ENCODE measurements at regions not wholly inside any gene's neighbourhood (a gene's known extent, or its start where the extent isn't known, plus 50 kb on each side); places are given as distances from the start of the nearest gene placed in this dataset.

DNA sequence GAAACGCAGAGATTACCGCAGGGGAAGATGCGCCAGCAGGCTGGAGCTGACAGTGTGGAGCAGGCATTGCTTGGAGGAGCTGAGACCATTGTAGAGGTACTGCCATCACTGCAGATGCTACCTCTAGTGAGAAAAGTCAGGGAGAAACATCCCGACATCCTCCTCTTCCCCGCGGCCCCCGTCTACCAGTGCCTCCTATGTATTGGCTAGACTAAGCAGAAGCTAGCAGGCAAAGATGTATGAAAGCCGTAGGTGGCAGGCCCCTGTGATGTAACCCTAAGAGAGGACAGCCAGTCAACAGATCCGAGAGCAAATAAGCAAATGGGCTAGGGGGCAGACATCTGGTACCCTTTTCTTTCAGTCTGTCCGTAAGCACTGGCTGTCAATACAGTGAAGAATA lies 115.5 kb upstream of the ACTBL2 start:
- Histone ChIP-seq H3K9me3 (no peaks in the 10 kb centered on the region), H3K27ac (no peak overlapping the region), H3K36me3 (no peaks in the 10 kb centered on the region), H3K4me1 (no peaks in the 10 kb centered on the region), H3K27me3 (no peaks in the 10 kb centered on the region), H3K4me3 (no peak overlapping the region)
- 93 to 96% methylated on average over 10 of the region's 10 CpGs for WGBS, 2 donors
- no peak for ATAC-seq (ENCODE audit: low FRiP score in 2 of 2)
- TF ChIP-seq, protein P1, sequence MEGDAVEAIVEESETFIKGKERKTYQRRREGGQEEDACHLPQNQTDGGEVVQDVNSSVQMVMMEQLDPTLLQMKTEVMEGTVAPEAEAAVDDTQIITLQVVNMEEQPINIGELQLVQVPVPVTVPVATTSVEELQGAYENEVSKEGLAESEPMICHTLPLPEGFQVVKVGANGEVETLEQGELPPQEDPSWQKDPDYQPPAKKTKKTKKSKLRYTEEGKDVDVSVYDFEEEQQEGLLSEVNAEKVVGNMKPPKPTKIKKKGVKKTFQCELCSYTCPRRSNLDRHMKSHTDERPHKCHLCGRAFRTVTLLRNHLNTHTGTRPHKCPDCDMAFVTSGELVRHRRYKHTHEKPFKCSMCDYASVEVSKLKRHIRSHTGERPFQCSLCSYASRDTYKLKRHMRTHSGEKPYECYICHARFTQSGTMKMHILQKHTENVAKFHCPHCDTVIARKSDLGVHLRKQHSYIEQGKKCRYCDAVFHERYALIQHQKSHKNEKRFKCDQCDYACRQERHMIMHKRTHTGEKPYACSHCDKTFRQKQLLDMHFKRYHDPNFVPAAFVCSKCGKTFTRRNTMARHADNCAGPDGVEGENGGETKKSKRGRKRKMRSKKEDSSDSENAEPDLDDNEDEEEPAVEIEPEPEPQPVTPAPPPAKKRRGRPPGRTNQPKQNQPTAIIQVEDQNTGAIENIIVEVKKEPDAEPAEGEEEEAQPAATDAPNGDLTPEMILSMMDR (IDR thresholded peaks at IDR 0.05), result no peak
- no peak for TF ChIP-seq POLR2AphosphoS5 (IDR thresholded peaks at IDR 0.05)
- TF ChIP-seq POLR2A (IDR thresholded peaks at IDR 0.05), result no peak
- TF ChIP-seq EP300 (IDR thresholded peaks at IDR 0.05), result no peak
- DNase-seq, result no peak

DNA sequence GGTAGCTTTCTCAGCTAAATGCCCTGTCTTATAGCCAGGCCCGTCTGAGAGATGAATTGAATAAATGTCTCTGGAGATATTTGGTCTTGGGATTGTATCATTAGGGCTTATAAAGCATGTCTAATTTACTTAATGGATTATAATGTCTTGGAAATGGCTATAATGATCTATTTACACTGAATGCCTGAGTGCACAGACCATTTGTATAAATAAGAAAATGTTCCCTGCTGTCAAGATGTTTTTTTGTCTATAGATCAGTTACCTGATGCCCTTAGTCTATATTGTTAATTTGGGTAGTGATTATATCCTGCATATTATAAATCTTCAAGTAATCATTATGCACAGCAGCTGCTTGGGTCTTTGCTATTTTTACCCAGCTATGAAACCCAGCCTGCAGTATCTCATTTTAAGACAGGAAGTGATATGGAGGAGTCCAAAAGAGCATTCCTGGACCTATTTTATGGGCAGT lies 112.9 kb upstream of the ACTBL2 start:
- H3K4me1 ChIP-seq, result no peaks in the 10 kb centered on the region
- no peak for DNase-seq
- TF ChIP-seq POLR2A (IDR thresholded peaks at IDR 0.05) (no peak), EP300 (IDR thresholded peaks at IDR 0.05) (no peak), POLR2AphosphoS5 (IDR thresholded peaks at IDR 0.05) (no peak)
- TF ChIP-seq, protein P1 (IDR thresholded peaks at IDR 0.05), result no peak
- no peak for ATAC-seq (ENCODE audit: low FRiP score in 2 of 2)
- no peaks in the 10 kb centered on the region for H3K27me3 ChIP-seq
- 79 to 96% methylated on average over 1 of the region's 1 CpG for WGBS, 2 donors
- H3K9me3 ChIP-seq, result no peaks in the 10 kb centered on the region
- H3K36me3 ChIP-seq, result no peaks in the 10 kb centered on the region
- H3K4me3 ChIP-seq, result no peak overlapping the region
- H3K27ac ChIP-seq, result no peak overlapping the region

DNA sequence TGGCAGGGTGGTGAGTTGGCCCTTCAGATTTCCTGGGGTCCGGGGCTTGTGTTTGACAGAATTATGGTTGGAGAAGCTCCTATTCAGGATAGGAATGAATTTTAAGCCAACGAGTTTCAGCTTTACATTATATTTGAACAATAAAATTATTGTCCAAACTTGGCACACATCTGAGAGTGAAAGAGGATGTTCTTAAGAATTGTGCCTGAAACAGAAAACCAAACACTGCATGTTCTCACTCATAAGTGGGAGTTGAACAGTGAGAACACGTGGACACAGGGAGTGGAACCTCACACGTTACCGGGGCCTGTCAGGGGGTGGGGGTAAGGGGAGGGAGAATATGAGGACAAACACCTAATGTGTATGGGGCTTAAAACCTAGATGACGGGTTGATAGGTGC lies 111.8 kb upstream of the ACTBL2 start:
- H3K27ac ChIP-seq, result no peak overlapping the region
- ATAC-seq (ENCODE audit: low FRiP score in 2 of 2) (no peak), DNase-seq (no peak)
- no peak for TF ChIP-seq POLR2A (IDR thresholded peaks at IDR 0.05)
- no peak for TF ChIP-seq POLR2AphosphoS5 (IDR thresholded peaks at IDR 0.05)
- no peak for TF ChIP-seq EP300 (IDR thresholded peaks at IDR 0.05)
- TF ChIP-seq, protein P1 (IDR thresholded peaks at IDR 0.05), result no peak
- H3K4me1 ChIP-seq, result no peaks in the 10 kb centered on the region
- no peaks in the 10 kb centered on the region for H3K27me3 ChIP-seq
- WGBS, 2 donors, result 63 to 67% methylated on average over 6 of the region's 6 CpGs
- H3K9me3 ChIP-seq, result no peaks in the 10 kb centered on the region
- no peak overlapping the region for H3K4me3 ChIP-seq
- no peaks in the 10 kb centered on the region for H3K36me3 ChIP-seq

DNA sequence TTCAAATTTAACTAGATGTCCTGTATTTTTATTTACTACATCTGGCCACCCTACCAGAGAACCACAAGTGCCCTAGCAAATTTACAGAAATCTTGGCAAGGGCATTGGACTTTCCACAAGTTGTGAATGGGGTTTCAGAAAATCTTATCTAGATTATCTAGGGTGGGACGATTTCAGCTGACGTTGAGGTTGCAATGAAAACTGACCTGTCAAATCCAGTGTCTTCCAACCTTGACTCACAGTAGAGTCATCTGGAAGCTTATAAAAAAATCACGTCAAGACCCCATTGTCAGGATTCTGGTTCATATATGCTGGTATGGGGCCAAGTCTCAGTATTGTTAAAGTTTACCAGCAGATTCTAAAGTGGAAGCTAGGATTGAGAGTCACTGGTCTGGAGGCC lies 109.6 kb upstream of the ACTBL2 start:
- no peaks in the 10 kb centered on the region for H3K36me3 ChIP-seq
- WGBS, 2 donors, result 92 to 96% methylated on average over 3 of the region's 3 CpGs
- H3K4me3 ChIP-seq, result no peak overlapping the region
- H3K27me3 ChIP-seq, result no peaks in the 10 kb centered on the region
- no peak for ATAC-seq (ENCODE audit: low FRiP score in 2 of 2)
- H3K9me3 ChIP-seq, result no peaks in the 10 kb centered on the region
- H3K4me1 ChIP-seq, result no peaks in the 10 kb centered on the region
- DNase-seq, result no peak
- TF ChIP-seq POLR2AphosphoS5 (IDR thresholded peaks at IDR 0.05), result no peak
- TF ChIP-seq POLR2A (IDR thresholded peaks at IDR 0.05), result no peak
- TF ChIP-seq, protein P1 (IDR thresholded peaks at IDR 0.05), result no peak
- H3K27ac ChIP-seq, result no peak overlapping the region

DNA sequence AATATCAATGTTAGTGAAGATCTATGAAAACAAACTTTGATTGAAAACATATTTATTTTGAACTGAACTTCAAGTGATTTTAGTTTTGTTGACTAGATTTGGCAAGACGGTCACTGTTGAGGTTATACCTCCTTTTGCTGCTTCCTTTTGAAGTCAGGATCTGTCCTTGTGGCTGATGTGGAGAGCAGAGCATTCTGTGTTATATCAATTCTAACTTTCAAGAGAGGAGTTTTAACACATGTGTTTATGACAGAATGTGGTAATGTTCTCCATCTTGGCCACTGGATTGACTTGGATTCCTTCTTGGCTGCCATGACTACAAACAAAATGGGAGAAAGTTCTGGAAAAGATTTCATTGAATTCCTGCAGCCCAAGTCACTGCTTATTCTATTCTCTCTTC lies 104.0 kb upstream of the ACTBL2 start:
- ATAC-seq (ENCODE audit: low FRiP score in 2 of 2) (no peak), DNase-seq (no peak)
- H3K27ac ChIP-seq, result no peak overlapping the region
- H3K36me3 ChIP-seq, result no peaks in the 10 kb centered on the region
- no peak overlapping the region for H3K4me3 ChIP-seq
- TF ChIP-seq, protein P1 (IDR thresholded peaks at IDR 0.05), result no peak
- no peaks in the 10 kb centered on the region for H3K9me3 ChIP-seq
- H3K4me1 ChIP-seq, result no peaks in the 10 kb centered on the region
- no peaks in the 10 kb centered on the region for H3K27me3 ChIP-seq
- 66 to 89% methylated on average over 1 of the region's 1 CpG for WGBS, 2 donors
